MV-4-11 (cell line): ENCODE measurements at regions not wholly inside any gene's neighbourhood (a gene's known extent, or its start where the extent isn't known, plus 50 kb on each side); places are given as distances from the start of the nearest gene placed in this dataset.

ENCODE experiments used
- DNase-seq: peaks from one replicate; lab custom pipeline; 2025; lab: John Stamatoyannopoulos, UW

GRCh38 chr11:25886036-25886435 is 445.9 kb upstream of the ANO3 start:
- DNase-seq: no peak

GRCh38 chr11:25890626-25891260 is 441.2 kb upstream of the ANO3 start:
- DNase-seq: no peak

- DNase-seq: no peak
Observed at GRCh38 chr11:25891960-25892359, 440.0 kb upstream of the ANO3 start.

GRCh38 chr11:25899617-25900160 is 432.2 kb upstream of the ANO3 start:
- DNase-seq: no peak

GRCh38 chr11:25900814-25901213 is 431.1 kb upstream of the ANO3 start:
- no peak for DNase-seq

- DNase-seq: no peak
Observed at GRCh38 chr11:25901415-25901814, 430.5 kb upstream of the ANO3 start.

GRCh38 chr11:25902476-25902875 is 429.5 kb upstream of the ANO3 start:
- DNase-seq: no peak

- no peak for DNase-seq
Observed at GRCh38 chr11:25908726-25909125, 423.2 kb upstream of the ANO3 start.

- DNase-seq: no peak
Observed at GRCh38 chr11:25910086-25910485, 421.8 kb upstream of the ANO3 start.

GRCh38 chr11:25920356-25920755 is 411.6 kb upstream of the ANO3 start:
- no peak for DNase-seq

- no peak for DNase-seq
Observed at GRCh38 chr11:25924586-25924985, 407.3 kb upstream of the ANO3 start.

GRCh38 chr11:25925359-25925758 is 406.6 kb upstream of the ANO3 start:
- no peak for DNase-seq

- DNase-seq: no peak
Observed at GRCh38 chr11:25927411-25927953, 404.4 kb upstream of the ANO3 start.

GRCh38 chr11:25928076-25928475 is 403.9 kb upstream of the ANO3 start:
- no peak for DNase-seq

GRCh38 chr11:25938952-25939351 is 393.0 kb upstream of the ANO3 start:
- DNase-seq: no peak

GRCh38 chr11:25939691-25940090 is 392.2 kb upstream of the ANO3 start:
- no peak for DNase-seq

GRCh38 chr11:25941353-25941752 is 390.6 kb upstream of the ANO3 start:
- DNase-seq: no peak

- no peak for DNase-seq
Observed at GRCh38 chr11:25943031-25943430, 388.9 kb upstream of the ANO3 start.

GRCh38 chr11:25943777-25944661 is 387.9 kb upstream of the ANO3 start:
- no peak for DNase-seq

GRCh38 chr11:25949918-25950317 is 382.0 kb upstream of the ANO3 start:
- DNase-seq: no peak

- no peak for DNase-seq
Observed at GRCh38 chr11:25953006-25953405, 378.9 kb upstream of the ANO3 start.

- DNase-seq: no peak
Observed at GRCh38 chr11:25958045-25958444, 373.9 kb upstream of the ANO3 start.

GRCh38 chr11:25961539-25961938 is 370.4 kb upstream of the ANO3 start:
- no peak for DNase-seq
